HL-60 (cell line): ENCODE measurements at regions not wholly inside any gene's neighbourhood (a gene's known extent, or its start where the extent isn't known, plus 50 kb on each side); places are given as distances from the start of the nearest gene placed in this dataset.

ENCODE experiments used
- SPI1 ChIP-seq: IDR thresholded peaks from 2 replicates; pipeline ENCODE4 v1.6.1; 2012; ENCODE audit warnings: low read depth, mild to moderate bottlenecking, borderline replicate concordance
- TF ChIP-seq, protein P1 (sequence below): IDR thresholded peaks from one replicate; pipeline ENCODE4 v1.5.1; 2011; ENCODE audit warnings: low read length, control low read depth, inconsistent platforms; ENCODE audit not compliant: insufficient read depth

DNA sequence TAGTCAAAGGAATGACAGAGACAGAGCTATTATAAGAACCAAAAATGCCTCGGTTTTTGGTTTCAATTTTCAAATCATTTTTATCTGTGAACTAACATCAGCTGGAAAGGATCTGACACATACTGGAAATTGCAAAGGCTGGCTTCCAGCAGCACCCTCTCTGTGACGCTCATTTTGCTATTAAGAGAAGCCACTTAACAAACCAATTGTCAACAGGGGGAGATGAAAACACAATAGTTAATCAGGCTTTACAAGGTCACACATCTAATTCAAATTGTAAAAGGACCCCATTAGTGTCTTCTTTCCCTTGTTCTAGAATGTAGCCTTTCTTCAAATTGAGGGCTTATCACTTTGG is 160.5 kb downstream of the TFAP2B start:
- TF ChIP-seq, protein P1, sequence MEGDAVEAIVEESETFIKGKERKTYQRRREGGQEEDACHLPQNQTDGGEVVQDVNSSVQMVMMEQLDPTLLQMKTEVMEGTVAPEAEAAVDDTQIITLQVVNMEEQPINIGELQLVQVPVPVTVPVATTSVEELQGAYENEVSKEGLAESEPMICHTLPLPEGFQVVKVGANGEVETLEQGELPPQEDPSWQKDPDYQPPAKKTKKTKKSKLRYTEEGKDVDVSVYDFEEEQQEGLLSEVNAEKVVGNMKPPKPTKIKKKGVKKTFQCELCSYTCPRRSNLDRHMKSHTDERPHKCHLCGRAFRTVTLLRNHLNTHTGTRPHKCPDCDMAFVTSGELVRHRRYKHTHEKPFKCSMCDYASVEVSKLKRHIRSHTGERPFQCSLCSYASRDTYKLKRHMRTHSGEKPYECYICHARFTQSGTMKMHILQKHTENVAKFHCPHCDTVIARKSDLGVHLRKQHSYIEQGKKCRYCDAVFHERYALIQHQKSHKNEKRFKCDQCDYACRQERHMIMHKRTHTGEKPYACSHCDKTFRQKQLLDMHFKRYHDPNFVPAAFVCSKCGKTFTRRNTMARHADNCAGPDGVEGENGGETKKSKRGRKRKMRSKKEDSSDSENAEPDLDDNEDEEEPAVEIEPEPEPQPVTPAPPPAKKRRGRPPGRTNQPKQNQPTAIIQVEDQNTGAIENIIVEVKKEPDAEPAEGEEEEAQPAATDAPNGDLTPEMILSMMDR: no peak
- no peak for TF ChIP-seq SPI1
